ENCODE measurements at regions not wholly inside any gene's neighbourhood (a gene's known extent, or its start where the extent isn't known, plus 50 kb on each side); places are given as distances from the start of the nearest gene placed in this dataset.

- no peaks in the 10 kb centered on the region for H3K27me3 ChIP-seq
- WGBS, 2 donors: 76 to 93% methylated on average over 1 of the region's 1 CpG
- H3K9me3 ChIP-seq: no peaks in the 10 kb centered on the region
- no peak overlapping the region for H3K4me3 ChIP-seq
- H3K4me1 ChIP-seq: no peaks in the 10 kb centered on the region
- TF ChIP-seq EP300 (IDR thresholded peaks at IDR 0.05) (no peak), CTCF (IDR thresholded peaks at IDR 0.05) (no peak)
- no peaks in the 10 kb centered on the region for H3K36me3 ChIP-seq
- no peak overlapping the region for H3K27ac ChIP-seq
- DNase-seq (ENCODE audit: low spot score in 2 of 2): no peak
Observed at GRCh38 chr13:62246581-62246980, 830.9 kb upstream of the PCDH20 start.

GRCh38 chr13:62243106-62243505 lies 827.5 kb upstream of the PCDH20 start:
- WGBS, 2 donors: 90 to 92% methylated on average over 2 of the region's 2 CpGs
- TF ChIP-seq POLR2A (IDR thresholded peaks at IDR 0.05) (no peak), EP300 (IDR thresholded peaks at IDR 0.05) (no peak), CTCF (IDR thresholded peaks at IDR 0.05) (no peak)

DNA sequence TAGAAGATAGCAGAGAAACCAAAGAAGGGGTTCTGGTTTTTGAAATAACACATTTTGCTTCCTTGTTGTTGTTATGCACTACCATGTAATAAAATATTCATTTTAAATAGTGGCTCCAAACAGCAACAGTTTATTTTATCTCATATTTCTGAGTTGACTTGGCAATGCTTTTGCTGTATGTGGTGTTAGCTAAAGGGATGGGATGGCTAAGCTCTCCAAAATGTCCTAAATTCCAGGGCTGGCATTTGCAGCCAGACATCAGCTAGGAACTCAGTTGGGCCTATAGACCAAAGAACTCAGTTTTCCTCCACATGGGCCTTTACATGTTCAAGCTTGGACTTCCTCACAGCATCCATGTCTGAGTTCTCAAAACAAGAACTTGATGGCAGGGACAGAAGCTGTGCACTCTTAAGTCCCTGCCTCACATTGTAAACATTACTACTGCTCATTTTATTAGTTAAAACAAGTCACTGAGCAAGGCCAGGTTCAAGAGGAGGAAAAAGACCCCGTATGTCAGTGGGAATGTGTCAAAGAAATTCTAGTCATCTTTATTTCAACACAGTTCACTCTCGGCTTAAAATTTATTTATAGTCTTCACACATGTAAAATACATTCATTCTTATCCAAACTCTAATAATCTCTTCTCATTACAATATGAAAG lies 819.3 kb upstream of the PCDH20 start:
- Histone ChIP-seq H3K9me3 (no peaks in the 10 kb centered on the region), H3K36me3 (no peaks in the 10 kb centered on the region), H3K27ac (no peak overlapping the region), H3K4me3 (no peak overlapping the region), H3K27me3 (no peaks in the 10 kb centered on the region), H3K4me1 (no peaks in the 10 kb centered on the region)
- 53 to 66% methylated on average over 2 of the region's 2 CpGs for WGBS, 2 donors
- no peak for TF ChIP-seq EP300 (IDR thresholded peaks at IDR 0.05)
- no peak for TF ChIP-seq POLR2A (IDR thresholded peaks at IDR 0.05)
- no peak for TF ChIP-seq CTCF (IDR thresholded peaks at IDR 0.05)
- DNase-seq (ENCODE audit: low spot score in 2 of 2): no peak

More at GRCh38 chr13:62243106-62243505, 827.5 kb upstream of the PCDH20 start:
- H3K27ac ChIP-seq: no peak overlapping the region
- no peaks in the 10 kb centered on the region for H3K9me3 ChIP-seq
- H3K36me3 ChIP-seq: no peaks in the 10 kb centered on the region
- no peak overlapping the region for H3K4me3 ChIP-seq
- no peaks in the 10 kb centered on the region for H3K27me3 ChIP-seq
- no peak for DNase-seq (ENCODE audit: low spot score in 2 of 2)
- no peaks in the 10 kb centered on the region for H3K4me1 ChIP-seq

DNA sequence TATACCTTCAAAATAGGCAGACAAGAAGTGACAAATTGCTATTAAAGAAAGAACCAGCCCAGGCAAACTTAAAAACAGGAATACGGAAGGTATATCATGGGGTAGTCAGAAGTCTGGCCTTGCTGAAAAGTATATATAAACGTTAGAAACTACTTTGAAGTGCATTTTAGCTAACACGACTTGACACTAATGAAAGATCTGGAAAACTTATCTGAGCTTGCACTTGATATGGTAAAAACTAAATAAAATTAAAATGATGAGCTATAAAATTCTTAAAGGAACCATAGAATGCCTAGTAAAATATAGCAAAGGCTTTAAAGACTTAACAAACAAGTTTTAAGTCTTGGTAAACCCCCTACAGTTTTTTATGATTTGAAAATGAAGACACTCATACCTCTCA lies 795.3 kb upstream of the PCDH20 start:
- DNase-seq (ENCODE audit: low spot score in 2 of 2): no peak
- Histone ChIP-seq H3K27me3 (no peaks in the 10 kb centered on the region), H3K27ac (no peak overlapping the region), H3K4me1 (no peaks in the 10 kb centered on the region), H3K4me3 (no peak overlapping the region), H3K9me3 (no peaks in the 10 kb centered on the region), H3K36me3 (no peaks in the 10 kb centered on the region)
- WGBS, 2 donors: 58 to 68% methylated on average over 3 of the region's 3 CpGs
- TF ChIP-seq CTCF (IDR thresholded peaks at IDR 0.05): no peak
- no peak for TF ChIP-seq EP300 (IDR thresholded peaks at IDR 0.05)
- no peak for TF ChIP-seq POLR2A (IDR thresholded peaks at IDR 0.05)

DNA sequence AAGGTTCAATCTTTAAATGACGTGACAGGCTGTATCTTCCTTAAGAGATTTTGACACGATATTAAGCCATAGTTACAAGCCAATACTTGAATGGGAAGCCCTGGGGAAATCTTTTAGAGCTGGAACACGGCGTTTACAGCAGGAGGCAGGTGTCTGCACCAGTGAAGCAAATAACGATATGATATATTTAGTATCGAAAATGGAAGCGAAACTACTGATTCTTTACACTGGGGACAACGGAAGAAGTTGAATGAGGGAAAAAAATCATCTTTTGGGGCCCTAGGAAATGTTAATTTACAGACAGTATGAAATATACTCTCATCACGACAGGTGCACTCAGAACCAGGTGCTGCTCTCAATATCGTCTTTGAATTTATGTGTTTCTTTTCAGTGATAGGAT lies 793.9 kb upstream of the PCDH20 start:
- DNase-seq (ENCODE audit: low spot score in 2 of 2): no peak
- Histone ChIP-seq H3K4me3 (no peak overlapping the region), H3K27ac (no peak overlapping the region), H3K27me3 (no peaks in the 10 kb centered on the region), H3K9me3 (no peaks in the 10 kb centered on the region), H3K36me3 (no peaks in the 10 kb centered on the region), H3K4me1 (no peaks in the 10 kb centered on the region)
- TF ChIP-seq POLR2A (IDR thresholded peaks at IDR 0.05) (no peak), CTCF (IDR thresholded peaks at IDR 0.05) (no peak), EP300 (IDR thresholded peaks at IDR 0.05) (no peak)
- 78 to 80% methylated on average over 10 of the region's 10 CpGs for WGBS, 2 donors
